GM23338 (cell line): ENCODE measurements at regions not wholly inside any gene's neighbourhood (a gene's known extent, or its start where the extent isn't known, plus 50 kb on each side); places are given as distances from the start of the nearest gene placed in this dataset.

Experiments
- ATAC-seq: fragments of 200-7000 bp; cut with Tn5 transposase; 3 replicates; pipeline ENCODE4 v1.9.1; 2020
- DNase-seq: peaks from one replicate; pipeline ENCODE4 v3.0.0-alpha.2; 2015; ENCODE audit warnings: low spot score
- H2AFZ ChIP-seq: fragments of 200-600 bp; sonication (generic); 2 replicates; pipeline ENCODE4 v1.8.0; 2016; ENCODE audit warnings: antibody characterized with exemption, mild to moderate bottlenecking, moderate library complexity
- H3F3A ChIP-seq: fragments of 200-600 bp; sonication (generic); replicated peaks from 2 replicates; pipeline ENCODE4 v1.8.0; 2017; ENCODE audit warnings: antibody characterized with exemption, mixed run types, low read depth
- H3K27ac ChIP-seq: fragments of 200-600 bp; sonication (generic); 2 replicates; pipeline ENCODE4 v1.6.1; 2016; ENCODE audit warnings: low read depth
- H3K27me3 ChIP-seq: fragments of 200-600 bp; sonication (generic); 2 replicates; pipeline ENCODE4 v1.8.0; 2016; ENCODE audit warnings: mild to moderate bottlenecking, mixed run types, moderate library complexity; ENCODE audit not compliant: insufficient read depth
- H3K36me3 ChIP-seq: fragments of 200-600 bp; sonication (generic); 2 replicates; pipeline ENCODE4 v1.8.0; 2016; ENCODE audit warnings: mild to moderate bottlenecking; ENCODE audit not compliant: insufficient read depth
- H3K4me1 ChIP-seq: fragments of 200-600 bp; sonication (generic); 2 replicates; pipeline ENCODE4 v1.8.0; 2016; ENCODE audit warnings: mild to moderate bottlenecking, moderate library complexity; ENCODE audit not compliant: insufficient read depth
- H3K4me2 ChIP-seq: fragments of 200-600 bp; sonication (generic); 2 replicates; pipeline ENCODE4 v1.7.1; 2017; ENCODE audit warnings: mixed run types
- H3K4me3 ChIP-seq: fragments of 200-600 bp; sonication (generic); 2 replicates; pipeline ENCODE4 v1.6.1; 2016; ENCODE audit warnings: mixed run types
- H3K79me2 ChIP-seq: fragments of 200-600 bp; sonication (generic); replicated peaks from 2 replicates; pipeline ENCODE4 v1.8.0; 2017; ENCODE audit warnings: mild to moderate bottlenecking; ENCODE audit not compliant: insufficient read depth
- H3K9me2 ChIP-seq: fragments of 200-600 bp; sonication (generic); 2 replicates; pipeline ENCODE4 v1.8.0; 2017; ENCODE audit not compliant: insufficient read depth
- H4K20me1 ChIP-seq: fragments of 200-600 bp; sonication (generic); replicated peaks from 2 replicates; pipeline ENCODE4 v1.8.0; 2017; ENCODE audit warnings: mild to moderate bottlenecking; ENCODE audit not compliant: insufficient read depth
- H3K27ac Mint-ChIP-seq: 2 replicates; pipeline ENCODE4 v1.8.0; 2020; ENCODE audit warnings: inconsistent platforms, mild to moderate bottlenecking, moderate library complexity, mixed read lengths
- H3K27me3 Mint-ChIP-seq: 3 replicates; pipeline ENCODE4 v1.8.0; 2022; ENCODE audit warnings: low read depth, mild to moderate bottlenecking, moderate library complexity, mixed read lengths, inconsistent platforms; ENCODE audit not compliant: insufficient read depth, poor library complexity
- H3K36me3 Mint-ChIP-seq: 3 replicates; pipeline ENCODE4 v1.8.0; 2021; ENCODE audit warnings: low read depth, mild to moderate bottlenecking, inconsistent platforms, moderate library complexity, mixed read lengths
- H3K4me1 Mint-ChIP-seq: 3 replicates; pipeline ENCODE4 v1.8.0; 2020; ENCODE audit warnings: mild to moderate bottlenecking, inconsistent platforms, mixed read lengths
- H3K4me3 Mint-ChIP-seq: 3 replicates; pipeline ENCODE4 v1.8.0; 2021; ENCODE audit warnings: moderate library complexity, mild to moderate bottlenecking, inconsistent platforms, mixed read lengths
- H3K9me3 Mint-ChIP-seq: 3 replicates; pipeline ENCODE4 v1.8.0; 2020; ENCODE audit warnings: moderate library complexity, mild to moderate bottlenecking, inconsistent platforms, mixed read lengths
- CREB1 ChIP-seq: fragments of 250-450 bp; sonication (Bioruptor Pico); IDR thresholded peaks from 2 replicates; pipeline ENCODE4 v1.5.0; 2020; ENCODE audit warnings: low read depth, mild to moderate bottlenecking, moderate library complexity
- CTCF ChIP-seq, 2 experiments: fragments of 200-600 bp in 1 of 2; sonication (generic) in 1 of 2; conservative IDR thresholded peaks; 2 replicates each; pipeline versions ENCODE4 v1.5.1 to v1.6.1; 2016 to 2017; ENCODE audit warnings: antibody characterized with exemption in 2 of 2, low read depth in 2 of 2, mild to moderate bottlenecking in 2 of 2, moderate library complexity in 1 of 2
- ETS1 ChIP-seq: IDR thresholded peaks from 2 replicates; pipeline ENCODE4 v1.6.1; 2016; ENCODE audit warnings: antibody characterized with exemption
- EZH2 ChIP-seq: fragments of 200-600 bp; sonication (generic); IDR thresholded peaks from one replicate; pipeline ENCODE4 v1.8.0; 2017; ENCODE audit warnings: antibody characterized with exemption, mild to moderate bottlenecking, low read depth; ENCODE audit not compliant: unreplicated experiment
- EZH2phosphoT487 ChIP-seq: fragments of 200-600 bp; sonication (generic); IDR thresholded peaks from one replicate; pipeline ENCODE4 v1.8.1; 2018; ENCODE audit warnings: antibody characterized with exemption; ENCODE audit not compliant: unreplicated experiment
- JUNB ChIP-seq: IDR thresholded peaks from one replicate; pipeline ENCODE4 v1.6.1; 2016; ENCODE audit warnings: antibody characterized with exemption; ENCODE audit not compliant: unreplicated experiment
- NANOG ChIP-seq: IDR thresholded peaks from 2 replicates; pipeline ENCODE4 v1.6.1; 2016; ENCODE audit warnings: antibody characterized with exemption, borderline replicate concordance
- POLR2AphosphoS5 ChIP-seq: IDR thresholded peaks from 2 replicates; pipeline ENCODE4 v1.6.1; 2016; ENCODE audit warnings: antibody characterized with exemption, low read depth
- REST ChIP-seq: IDR thresholded peaks from one replicate; pipeline ENCODE4 v1.6.1; 2018; ENCODE audit warnings: antibody characterized with exemption; ENCODE audit not compliant: unreplicated experiment
- STAT1 ChIP-seq: IDR thresholded peaks from one replicate; pipeline ENCODE4 v1.6.1; 2016; ENCODE audit warnings: antibody characterized with exemption; ENCODE audit not compliant: unreplicated experiment
- ZNF114 ChIP-seq: fragments of 250-450 bp; sonication (Bioruptor Pico); IDR thresholded peaks from 2 replicates; pipeline ENCODE4 v1.5.0; 2020; ENCODE audit warnings: mild to moderate bottlenecking, moderate library complexity
- ZNF331 ChIP-seq: fragments of 250-450 bp; sonication (Bioruptor Pico); IDR thresholded peaks from 2 replicates; pipeline ENCODE4 v1.5.0; 2020; ENCODE audit warnings: low read depth, mild to moderate bottlenecking, moderate library complexity
- ZNF462 ChIP-seq: fragments of 250-450 bp; sonication (Bioruptor Pico); IDR thresholded peaks from 2 replicates; pipeline ENCODE4 v1.5.0; 2020; ENCODE audit warnings: mild to moderate bottlenecking, moderate library complexity

- TF ChIP-seq ETS1 (no peak), NANOG (no peak), STAT1 (no peak), ZNF462 (CRISPR knock-in tag) (no peak), EZH2phosphoT487 (no peak), ZNF331 (CRISPR knock-in tag) (no peak), POLR2AphosphoS5 (no peak), REST (no peak), EZH2 (no peak), ZNF114 (CRISPR knock-in tag) (no peak), JUNB (no peak), CTCF (conservative IDR thresholded peaks at IDR 0.05; ENCODE audit: low read depth in 2 of 2) (no peak), CREB1 (CRISPR knock-in tag) (no peak)
- H3K27ac Mint-ChIP-seq: no peak overlapping the region
- no peak for ATAC-seq
These were observed 105.9 kb downstream of the LBH start for GRCh38 chr2:30336978-30337841.

More at GRCh38 chr2:30336978-30337841, 105.9 kb downstream of the LBH start:
- Histone ChIP-seq H3K4me3 (no peak overlapping the region), H3K36me3 (peaks cover 1% of the 10 kb centered on the region; the same call in 1 of the 2 replicates), H3K4me1 (no peaks in the 10 kb centered on the region), H3K4me2 (no peak overlapping the region), H3K9me2 (peaks cover 5% of the 10 kb centered on the region), H3K27ac (no peak overlapping the region), H3K27me3 (no peaks in the 10 kb centered on the region), H3F3A (no peaks in the 10 kb centered on the region), H4K20me1 (no peaks in the 10 kb centered on the region), H3K79me2 (no peaks in the 10 kb centered on the region), H2AFZ (no peak overlapping the region)
- peaks cover 3% of the 10 kb centered on the region; the same call in 1 of the 3 replicates for H3K4me1 Mint-ChIP-seq
- no peak for DNase-seq
- H3K4me3 Mint-ChIP-seq: no peak overlapping the region
- H3K9me3 Mint-ChIP-seq: peaks cover 9% of the 10 kb centered on the region
- H3K36me3 Mint-ChIP-seq: peaks cover 8% of the 10 kb centered on the region
- H3K27me3 Mint-ChIP-seq: peaks cover 3% of the 10 kb centered on the region
